GM21526 (cell line): ENCODE measurements at regions not wholly inside any gene's neighbourhood (a gene's known extent, or its start where the extent isn't known, plus 50 kb on each side); places are given as distances from the start of the nearest gene placed in this dataset.

Experiments
- ATAC-seq: cut with Tn5 transposase; IDR thresholded peaks from one replicate; pipeline ENCODE4 v1.9.1; 2021; ENCODE audit warnings: moderate library complexity; ENCODE audit not compliant: unreplicated experiment, low FRiP score

GRCh38 chr2:16250466-16250865 is 310.1 kb downstream of the MYCN start:
- ATAC-seq: no peak

DNA sequence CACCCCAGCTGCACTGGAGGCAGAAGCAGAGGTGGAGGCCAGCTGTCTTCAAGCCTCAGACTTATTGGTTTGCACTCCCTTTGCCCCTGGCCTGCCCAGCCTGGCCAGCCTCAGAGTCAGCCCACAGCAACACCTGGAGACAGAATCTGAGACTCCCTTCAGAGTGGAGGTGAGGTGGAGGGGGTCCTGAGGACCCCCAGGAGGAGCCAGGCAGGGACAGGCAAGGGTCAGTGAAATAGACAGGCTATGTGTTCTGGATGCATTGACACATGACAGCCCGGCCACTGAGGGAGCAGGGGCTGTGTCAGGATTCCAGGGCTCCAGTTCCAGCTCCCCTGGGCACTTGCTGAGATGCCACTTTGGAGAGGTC is 309.7 kb downstream of the MYCN start:
- no peak for ATAC-seq

GRCh38 chr2:16249246-16250055 is 309.1 kb downstream of the MYCN start:
- no peak for ATAC-seq

DNA sequence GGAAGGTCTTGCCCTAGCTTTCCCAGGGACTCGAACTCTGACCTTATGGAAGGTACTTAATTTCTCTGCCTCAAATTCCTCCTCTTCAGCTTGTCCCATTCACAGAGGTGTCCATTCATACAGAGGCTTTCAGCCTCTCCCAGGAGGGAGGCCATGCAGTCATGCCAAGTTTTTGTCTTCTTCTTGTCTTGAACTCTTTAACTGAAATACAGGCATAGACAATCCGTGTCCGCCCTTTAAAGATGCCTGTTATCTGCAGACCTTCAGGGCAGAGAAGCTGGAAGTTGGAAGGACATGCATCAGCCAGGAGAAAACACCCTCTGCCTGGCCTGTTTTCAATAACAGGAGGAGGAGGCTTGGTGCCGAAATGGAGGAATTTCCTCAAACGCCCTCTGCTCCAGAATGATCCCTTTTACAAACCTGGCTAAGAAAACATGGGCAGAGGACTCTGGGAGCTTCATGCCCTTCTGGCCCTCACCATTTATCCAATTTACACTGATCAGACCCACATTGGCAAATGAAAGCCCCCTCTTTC is 308.3 kb downstream of the MYCN start:
- no peak for ATAC-seq

DNA sequence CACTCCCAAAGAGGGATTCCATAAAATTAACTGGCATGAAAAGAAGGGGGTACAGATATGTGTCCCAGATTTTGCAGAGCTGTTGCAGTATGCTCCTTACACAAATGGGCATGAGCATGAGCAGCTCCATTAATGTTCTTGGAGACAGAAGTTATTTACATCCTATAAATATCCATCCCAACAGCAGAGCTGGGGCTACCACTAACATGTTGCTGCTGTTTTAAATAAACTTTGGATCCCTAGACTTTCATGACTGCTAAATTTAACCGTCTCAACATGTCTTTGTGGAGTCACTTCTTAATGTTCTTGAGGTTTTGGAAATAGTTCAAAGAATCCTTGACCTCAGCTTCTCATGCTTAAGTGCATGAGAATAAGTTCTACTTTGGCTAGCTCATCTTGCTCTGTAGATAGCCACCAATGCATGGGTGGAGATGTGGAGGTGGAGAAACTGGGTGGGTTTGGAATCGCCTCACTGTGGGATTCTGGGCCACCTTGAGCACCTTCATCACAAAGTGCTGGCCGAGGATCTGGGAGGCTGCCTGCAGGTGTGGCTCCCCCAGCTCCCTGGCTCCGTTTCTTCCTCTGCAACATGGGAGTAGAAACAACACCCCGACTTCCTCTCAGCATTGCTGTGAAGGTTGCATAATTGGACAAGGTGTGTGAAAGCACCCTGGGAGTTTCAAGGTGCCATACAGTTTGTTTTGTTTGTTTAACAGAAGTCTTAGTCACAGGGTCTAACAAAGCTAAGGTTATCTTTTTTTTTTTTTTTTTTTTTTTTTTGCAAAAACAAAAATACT is 307.2 kb downstream of the MYCN start:
- ATAC-seq: no peak

DNA sequence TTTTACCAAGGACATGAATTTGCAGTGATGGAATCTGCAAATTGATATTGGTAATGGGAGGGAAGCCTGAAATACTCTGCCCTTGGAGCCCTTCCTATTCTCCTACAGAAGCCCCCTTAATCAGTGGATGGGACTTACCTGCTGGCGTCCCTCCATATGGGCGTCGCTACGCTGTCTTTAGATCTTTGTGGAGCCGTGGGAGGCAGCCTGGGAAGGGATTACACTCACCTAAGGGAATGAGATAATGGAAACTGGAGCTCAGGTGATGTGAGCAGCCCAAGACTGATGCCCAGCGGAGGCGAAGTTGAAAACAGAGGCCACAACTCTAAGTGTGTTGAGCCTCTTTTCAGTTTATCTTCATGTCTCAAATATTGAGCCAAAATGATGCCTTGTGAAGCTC is 306.6 kb downstream of the MYCN start:
- ATAC-seq: no peak

DNA sequence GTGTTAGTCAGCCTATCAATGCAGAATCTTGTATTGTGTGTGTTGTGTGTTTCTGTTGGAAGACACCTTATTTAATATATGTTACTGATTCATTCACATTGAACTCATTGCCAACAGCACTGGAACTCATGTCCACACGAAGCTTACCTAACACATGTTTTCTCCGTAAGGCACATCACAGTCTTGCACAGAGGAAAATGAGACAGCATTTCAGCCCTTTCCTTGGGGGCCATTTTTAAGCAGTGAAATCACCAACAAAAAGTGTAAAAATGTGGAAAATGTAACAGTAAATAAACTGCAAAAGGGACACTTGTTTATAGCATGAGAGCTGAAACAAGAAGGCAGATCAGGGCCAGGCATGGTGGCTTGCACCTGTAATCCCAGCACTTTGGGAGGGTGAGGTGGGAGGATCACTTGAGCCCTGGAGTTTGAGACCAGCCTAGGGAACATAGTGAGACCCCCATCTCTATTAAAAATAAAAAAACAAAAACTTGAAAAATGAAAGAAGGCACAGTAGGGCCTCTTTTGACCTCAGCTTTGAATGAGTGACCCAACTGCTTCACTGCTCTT is 306.0 kb downstream of the MYCN start:
- no peak for ATAC-seq

- no peak for ATAC-seq
Observed at GRCh38 chr2:16245481-16246054, 305.2 kb downstream of the MYCN start.

- no peak for ATAC-seq
Observed at GRCh38 chr2:16244966-16245320, 304.6 kb downstream of the MYCN start.

DNA sequence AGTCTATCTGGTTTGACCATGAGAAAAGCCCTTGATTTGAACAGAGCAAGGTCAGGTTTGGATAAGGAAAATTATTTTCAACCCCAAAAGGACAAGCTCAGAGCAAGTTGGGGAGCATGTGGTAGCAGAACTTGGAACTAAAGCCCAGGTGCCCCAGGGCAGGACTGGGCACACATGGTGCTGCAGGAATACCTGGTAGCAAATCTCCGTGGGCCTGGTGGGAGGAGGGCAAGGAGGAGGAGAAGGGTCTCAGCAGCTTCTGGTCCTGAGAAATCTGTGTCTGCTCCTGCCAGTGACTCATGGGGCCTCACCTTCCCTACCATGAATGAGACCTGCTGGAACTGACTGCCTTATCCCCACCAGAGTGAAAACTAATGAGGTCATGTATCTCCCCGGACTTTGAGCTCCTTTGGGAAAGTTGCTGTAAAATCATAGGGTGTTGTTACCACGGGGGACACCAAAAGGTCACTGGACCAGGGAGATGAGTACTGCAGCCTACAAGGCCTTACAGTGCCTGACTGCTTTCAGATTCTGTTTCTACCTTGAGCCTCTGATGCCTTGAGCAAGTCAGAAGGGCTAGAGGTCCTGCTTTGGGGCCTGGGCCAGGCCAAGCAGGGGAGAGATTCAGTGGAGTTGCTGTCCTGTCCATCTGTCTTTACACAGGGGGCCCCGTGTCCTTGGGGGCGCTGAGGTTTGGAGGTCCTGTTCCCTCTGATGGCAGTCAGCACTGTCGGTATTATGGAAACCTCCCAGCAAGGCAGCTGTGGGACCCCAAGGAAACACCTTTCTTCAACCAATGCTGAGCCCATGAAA is 304.0 kb downstream of the MYCN start:
- no peak for ATAC-seq

GRCh38 chr2:16243411-16243996 is 303.2 kb downstream of the MYCN start:
- no peak for ATAC-seq

GRCh38 chr2:16242906-16243305 is 302.6 kb downstream of the MYCN start:
- ATAC-seq: no peak

DNA sequence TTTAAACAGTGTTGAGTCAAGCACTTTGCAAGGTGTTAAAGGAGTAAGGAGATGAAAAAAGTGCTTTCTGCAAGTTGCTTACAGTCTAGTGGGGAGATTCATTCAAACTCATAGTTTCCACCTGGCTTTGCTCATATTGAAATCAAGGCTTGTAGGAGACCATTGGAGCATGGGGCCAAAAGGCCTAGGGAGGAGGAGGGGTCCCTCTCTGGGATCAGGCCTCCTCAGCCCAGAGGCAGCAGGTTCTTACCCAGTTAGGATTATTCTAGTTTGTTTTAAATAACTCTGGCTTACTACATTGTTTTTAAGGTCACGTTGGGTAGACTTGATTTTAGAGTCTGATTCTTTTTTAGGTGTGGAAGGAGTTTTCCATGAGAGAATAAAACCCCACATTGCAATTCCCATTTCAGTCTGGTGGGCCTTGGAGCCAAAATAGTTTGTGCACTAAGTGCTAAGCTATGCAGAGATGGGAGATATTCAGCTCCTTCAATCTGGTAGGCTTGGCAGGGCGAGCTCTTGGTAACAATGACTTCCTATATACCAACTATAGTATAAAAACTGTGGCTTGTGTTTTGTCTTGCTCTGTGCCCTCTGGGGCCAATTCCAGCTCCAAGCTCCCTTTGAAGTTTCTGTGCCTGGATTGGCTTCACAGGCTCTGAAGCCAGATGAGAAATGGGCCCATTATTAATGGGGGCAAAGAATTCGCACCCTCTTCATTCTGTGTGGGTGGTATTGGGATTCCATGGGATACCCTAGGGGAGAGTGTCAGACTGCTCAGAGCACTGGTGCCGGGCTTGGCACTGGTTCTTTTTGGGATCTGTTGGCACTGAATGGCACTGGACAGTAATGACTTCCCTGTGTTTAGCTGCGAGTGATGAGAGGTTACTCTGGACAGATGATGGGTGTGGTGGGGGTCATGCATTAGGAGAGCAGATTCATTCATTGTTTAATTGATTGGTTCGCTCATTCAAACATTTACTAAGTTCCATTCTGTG is 301.1 kb downstream of the MYCN start:
- no peak for ATAC-seq

DNA sequence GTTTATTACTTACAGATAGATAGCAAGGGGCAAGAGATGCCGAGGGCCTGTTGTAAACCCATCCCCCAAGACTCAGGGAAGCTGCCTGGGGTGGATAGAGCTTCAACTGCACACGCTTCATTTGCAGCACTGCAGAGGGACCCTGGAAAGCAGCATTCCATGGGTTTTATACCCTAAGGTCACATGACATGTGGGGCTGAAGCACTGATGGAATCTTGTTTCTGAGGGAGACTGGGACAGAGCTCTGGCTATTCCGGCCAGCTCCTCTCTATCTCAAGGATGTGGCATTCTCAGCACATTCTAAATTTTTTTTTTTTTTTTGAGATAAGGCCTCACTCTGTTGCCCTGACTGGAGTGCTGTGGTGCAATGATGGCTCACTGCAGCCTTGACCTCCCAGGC is 300.1 kb downstream of the MYCN start:
- no peak for ATAC-seq

- no peak for ATAC-seq
Observed at GRCh38 chr2:16239296-16239850, 299.0 kb downstream of the MYCN start.

GRCh38 chr2:16238786-16239185 is 298.4 kb downstream of the MYCN start:
- no peak for ATAC-seq

DNA sequence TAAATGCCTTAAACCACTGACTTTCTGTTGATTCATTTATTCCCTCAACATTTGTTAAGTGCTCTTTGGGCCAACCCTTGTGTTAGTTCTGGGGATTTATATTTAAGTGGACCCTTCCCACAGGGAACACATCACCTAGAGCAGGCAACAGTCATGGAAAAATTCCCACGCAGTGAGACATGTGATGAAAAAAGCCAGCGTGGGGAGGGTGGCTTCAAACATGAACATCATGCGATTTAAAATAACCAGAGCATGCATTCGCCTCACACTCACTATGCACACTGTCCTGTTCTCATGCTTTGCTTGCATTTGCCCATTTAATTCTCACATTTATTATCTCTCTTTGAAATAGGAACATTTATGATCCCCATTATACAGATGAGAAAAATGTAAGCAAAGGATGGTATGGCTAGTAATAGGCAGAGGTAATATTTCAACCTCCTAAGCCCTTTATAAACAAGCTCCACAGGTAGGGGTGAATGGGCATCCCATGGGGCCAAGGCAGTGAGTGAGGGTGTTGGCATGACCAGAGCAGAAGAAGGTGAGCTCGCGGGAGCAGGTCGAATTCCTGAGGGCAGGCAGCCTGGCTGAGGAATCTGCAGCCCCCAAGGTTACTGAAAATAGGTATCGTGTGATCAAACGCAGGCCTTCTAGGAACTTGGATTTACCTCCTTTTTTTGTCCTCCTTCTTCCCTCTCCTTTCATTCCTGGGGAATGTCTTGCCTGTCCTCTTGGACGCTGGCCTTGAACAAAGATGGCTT is 297.8 kb downstream of the MYCN start:
- no peak for ATAC-seq

GRCh38 chr2:16235747-16236146 is 295.4 kb downstream of the MYCN start:
- no peak for ATAC-seq
